IPS-18c (cell line): ENCODE measurements at regions not wholly inside any gene's neighbourhood (a gene's known extent, or its start where the extent isn't known, plus 50 kb on each side); places are given as distances from the start of the nearest gene placed in this dataset.

ENCODE experiments used
- H3K4me3 ChIP-seq: 2 replicates; pipeline ENCODE4 v1.7.0; 2013; ENCODE audit warnings: low read depth, mild to moderate bottlenecking, low read length, moderate library complexity; ENCODE audit not compliant: insufficient read depth
- H3K9me3 ChIP-seq: one replicate; pipeline ENCODE4 v1.6.1; 2013; ENCODE audit warnings: mild to moderate bottlenecking, low read length, moderate library complexity; ENCODE audit not compliant: control insufficient read depth, insufficient read depth

GRCh38 chr17:53106886-53107285 is 715.8 kb upstream of the KIF2B start:
- Histone ChIP-seq H3K4me3 (no peak overlapping the region), H3K9me3 (no peaks in the 10 kb centered on the region)

- Histone ChIP-seq H3K9me3 (no peaks in the 10 kb centered on the region), H3K4me3 (no peak overlapping the region)
These were observed 721.0 kb upstream of the KIF2B start for GRCh38 chr17:53101706-53102105.

DNA sequence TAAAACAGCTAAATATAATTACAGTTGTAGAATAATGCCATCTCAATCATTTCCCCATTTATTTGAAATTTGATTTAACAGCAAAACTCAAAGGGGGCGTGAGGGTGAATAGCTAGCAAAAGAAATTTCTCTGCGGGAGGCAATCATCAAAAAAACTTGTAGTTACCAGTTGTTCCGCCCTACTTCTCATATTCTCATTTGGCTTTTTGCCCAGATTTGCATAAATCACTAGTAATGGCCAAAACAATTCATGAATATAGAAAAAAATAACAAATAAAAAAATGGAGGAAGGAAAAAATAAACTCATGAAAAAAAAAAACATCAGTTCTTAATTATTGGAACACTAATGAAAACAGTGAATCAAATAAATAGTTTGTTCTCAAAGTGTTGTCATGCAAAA is 722.6 kb upstream of the KIF2B start:
- no peaks in the 10 kb centered on the region for H3K9me3 ChIP-seq
- no peak overlapping the region for H3K4me3 ChIP-seq

GRCh38 chr17:53093391-53093790 is 729.3 kb upstream of the KIF2B start:
- Histone ChIP-seq H3K4me3 (no peak overlapping the region), H3K9me3 (no peaks in the 10 kb centered on the region)

GRCh38 chr17:53092072-53092471 is 730.7 kb upstream of the KIF2B start:
- H3K4me3 ChIP-seq: no peak overlapping the region
- H3K9me3 ChIP-seq: no peaks in the 10 kb centered on the region

DNA sequence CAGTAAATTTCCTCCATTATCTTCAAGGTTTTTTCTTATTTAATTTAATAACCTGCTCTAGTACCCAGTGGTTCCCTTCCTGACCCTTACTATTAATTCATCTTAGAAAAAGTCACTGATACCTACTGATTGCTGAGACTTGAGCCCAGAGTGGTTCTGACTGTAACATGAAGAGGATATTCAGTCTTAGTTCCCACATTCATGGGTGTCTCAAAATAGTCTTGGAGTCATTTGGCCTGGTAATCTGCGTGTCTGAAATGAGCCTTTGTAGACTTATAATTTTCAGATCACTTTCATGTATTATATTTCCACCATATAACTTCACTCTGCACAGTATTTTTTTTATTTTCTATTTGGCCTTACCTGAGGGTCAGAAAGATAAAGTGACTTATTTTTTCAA is 732.0 kb upstream of the KIF2B start:
- Histone ChIP-seq H3K9me3 (no peaks in the 10 kb centered on the region), H3K4me3 (no peak overlapping the region)

DNA sequence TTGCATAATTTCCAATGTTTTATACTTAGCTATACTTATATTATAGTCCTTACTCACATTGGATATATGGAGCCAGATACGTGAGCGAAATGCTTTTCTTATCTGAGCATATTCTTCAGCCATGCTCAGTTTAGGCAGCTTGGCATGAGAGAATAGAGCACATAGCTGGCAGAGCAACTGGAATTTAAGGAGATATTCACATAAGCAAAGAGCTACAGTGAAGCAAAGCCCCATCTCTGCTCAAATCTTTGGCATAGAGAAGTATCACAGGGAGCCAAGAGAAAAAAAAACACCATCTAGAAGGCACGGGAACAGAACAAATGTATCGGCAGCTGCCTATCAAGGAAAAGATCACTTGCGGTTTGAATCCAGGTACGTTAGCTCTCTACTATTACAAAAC is 734.2 kb upstream of the KIF2B start:
- Histone ChIP-seq H3K9me3 (no peaks in the 10 kb centered on the region), H3K4me3 (no peak overlapping the region)

- Histone ChIP-seq H3K4me3 (peak overlapping the region; percentile 25; the same call in 1 of the 2 replicates), H3K9me3 (peaks cover 6% of the 10 kb centered on the region)
These were observed 761.3 kb upstream of the KIF2B start for GRCh38 chr17:53061446-53061845.

DNA sequence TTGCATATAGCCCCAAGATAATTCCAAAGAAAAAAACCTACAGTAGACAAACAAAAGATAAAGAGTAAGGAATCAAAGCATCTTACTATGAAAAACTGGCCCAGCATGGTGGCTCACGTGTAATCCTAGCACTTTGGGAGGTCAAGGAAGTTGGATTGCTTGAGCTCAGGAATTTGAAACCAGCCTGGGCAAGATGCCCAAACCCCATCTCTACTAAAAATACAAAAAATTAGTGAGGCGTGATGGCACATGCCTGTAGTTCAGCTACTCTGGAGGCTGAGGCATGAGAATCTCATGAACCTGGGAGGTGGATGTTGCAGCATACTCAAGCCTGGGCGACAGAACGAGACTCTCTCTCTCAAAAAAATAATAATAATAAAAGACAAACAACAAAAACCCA is 764.7 kb upstream of the KIF2B start:
- H3K4me3 ChIP-seq: no peak overlapping the region
- H3K9me3 ChIP-seq: peaks cover 2% of the 10 kb centered on the region

DNA sequence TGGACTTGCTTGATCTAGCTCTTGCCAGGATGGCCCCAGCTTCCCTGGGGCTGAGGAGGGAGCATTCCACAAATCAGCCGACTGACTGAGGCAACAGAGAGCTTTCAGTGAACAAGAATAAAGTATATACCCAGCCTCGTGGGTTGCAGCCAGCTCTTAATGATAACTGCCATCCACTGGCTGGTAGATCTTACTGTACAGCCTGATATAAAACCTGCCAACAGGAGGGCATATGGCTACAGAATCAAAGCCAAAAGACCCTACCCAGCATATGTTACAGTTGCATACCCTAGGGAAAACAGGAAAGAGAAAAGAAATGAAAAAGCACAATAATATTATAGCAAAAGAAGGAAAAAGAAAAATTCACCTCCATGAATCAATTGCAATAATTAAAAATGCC is 775.9 kb upstream of the KIF2B start:
- Histone ChIP-seq H3K9me3 (no peaks in the 10 kb centered on the region), H3K4me3 (no peak overlapping the region)

GRCh38 chr17:53039981-53040380 is 782.7 kb upstream of the KIF2B start:
- no peak overlapping the region for H3K4me3 ChIP-seq
- no peaks in the 10 kb centered on the region for H3K9me3 ChIP-seq

DNA sequence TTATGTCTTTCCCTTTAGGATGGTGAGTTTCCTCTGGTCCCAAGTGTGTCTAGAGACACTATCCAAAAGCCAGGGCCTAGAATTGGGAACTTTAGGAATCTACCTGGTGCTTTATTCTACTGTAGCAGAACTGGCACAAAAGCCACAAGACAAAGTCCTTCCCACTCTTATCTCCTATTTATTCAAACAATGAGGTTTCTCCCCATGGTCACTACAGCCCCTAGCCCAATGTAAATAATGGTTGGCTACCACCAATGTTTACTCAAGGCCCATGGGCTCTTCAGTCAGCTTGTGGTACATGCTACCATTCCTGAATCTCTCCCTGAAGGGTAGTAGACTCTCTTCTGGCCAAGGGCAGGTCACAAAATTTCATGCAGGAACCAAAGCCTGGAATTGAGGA is 789.4 kb upstream of the KIF2B start:
- no peaks in the 10 kb centered on the region for H3K9me3 ChIP-seq

GRCh38 chr17:53032861-53033271 is 789.9 kb upstream of the KIF2B start:
- no peak overlapping the region for H3K4me3 ChIP-seq
- no peaks in the 10 kb centered on the region for H3K9me3 ChIP-seq

More for the DNA sequence above, 789.4 kb upstream of the KIF2B start:
- H3K4me3 ChIP-seq: no peak overlapping the region

DNA sequence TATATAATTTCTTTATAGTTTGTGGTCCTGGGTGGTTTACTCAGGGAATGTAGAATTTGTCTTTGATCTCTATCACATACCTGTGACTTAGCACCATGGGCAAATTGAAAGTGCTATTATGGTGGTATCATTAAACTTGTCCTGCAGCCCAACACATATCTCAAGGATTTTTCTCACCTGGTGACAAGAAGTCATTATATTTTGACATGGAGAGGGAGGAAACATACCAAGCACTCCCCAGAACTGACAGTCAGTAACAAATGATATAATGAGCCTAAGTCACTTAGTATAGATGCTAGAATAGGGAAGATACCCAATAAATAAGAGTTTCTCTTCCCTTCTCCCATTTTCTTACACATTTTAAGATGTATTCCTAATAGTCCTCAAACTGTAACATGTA is 805.5 kb upstream of the KIF2B start:
- no peak overlapping the region for H3K4me3 ChIP-seq
- H3K9me3 ChIP-seq: no peaks in the 10 kb centered on the region

GRCh38 chr17:53016085-53016484 is 806.6 kb upstream of the KIF2B start:
- H3K9me3 ChIP-seq: no peaks in the 10 kb centered on the region
- no peak overlapping the region for H3K4me3 ChIP-seq

- no peak overlapping the region for H3K4me3 ChIP-seq
- no peaks in the 10 kb centered on the region for H3K9me3 ChIP-seq
These were observed 810.4 kb upstream of the KIF2B start for GRCh38 chr17:53012364-53012763.

DNA sequence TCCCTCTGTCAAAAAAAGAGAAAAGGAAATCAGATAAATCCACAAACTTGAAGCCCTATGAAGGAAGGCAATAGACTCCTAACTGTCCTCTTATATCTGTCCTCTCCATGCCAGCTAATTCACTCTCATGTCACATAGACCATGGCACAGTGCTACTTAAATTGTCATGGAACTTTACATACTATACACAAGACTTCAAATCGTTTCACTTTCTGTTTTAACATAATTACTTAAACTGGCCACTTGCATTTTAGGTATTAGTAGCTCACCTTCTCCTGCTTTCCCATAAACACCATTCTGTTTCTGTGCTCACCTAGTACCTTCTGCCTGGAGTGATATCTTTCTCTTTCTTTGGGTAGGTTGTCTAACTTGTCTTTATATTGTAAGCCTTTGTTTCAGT is 816.7 kb upstream of the KIF2B start:
- Histone ChIP-seq H3K4me3 (no peak overlapping the region), H3K9me3 (no peaks in the 10 kb centered on the region)

GRCh38 chr17:53004902-53005301 is 817.8 kb upstream of the KIF2B start:
- no peak overlapping the region for H3K4me3 ChIP-seq
- H3K9me3 ChIP-seq: no peaks in the 10 kb centered on the region

GRCh38 chr17:52995881-52996280 is 826.8 kb upstream of the KIF2B start:
- Histone ChIP-seq H3K4me3 (no peak overlapping the region), H3K9me3 (no peaks in the 10 kb centered on the region)

DNA sequence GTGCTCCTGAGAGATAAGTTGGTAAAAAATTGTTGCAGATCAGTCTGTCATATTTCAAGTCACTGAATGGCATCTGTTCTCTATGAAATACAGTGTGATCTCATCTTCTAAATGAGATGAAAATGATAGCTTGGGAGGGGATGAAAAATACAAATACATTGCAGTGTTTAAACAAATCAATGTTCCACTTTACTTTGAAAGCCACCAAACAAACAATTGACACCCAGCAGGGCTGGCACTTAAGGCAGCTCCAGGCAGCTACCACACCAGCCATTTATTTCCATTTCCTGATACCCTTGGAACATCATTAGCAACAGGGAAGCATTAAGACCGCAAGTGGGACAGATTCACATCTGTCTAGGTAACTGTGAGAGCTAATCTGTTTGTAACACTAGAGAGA is 827.6 kb upstream of the KIF2B start:
- Histone ChIP-seq H3K4me3 (no peak overlapping the region), H3K9me3 (no peaks in the 10 kb centered on the region)
